ENCODE measurements at regions not wholly inside any gene's neighbourhood (a gene's known extent, or its start where the extent isn't known, plus 50 kb on each side); places are given as distances from the start of the nearest gene placed in this dataset.

- ChIA-PET POLR2A (no interaction called here), CTCF (interaction anchor here (0.6 kb wide), 1 partner anchor 280 kb away, joined by 3 read pairs; no protein-coding TSS in a partner anchor)
- no peak for DNase-seq (ENCODE audit: extremely low spot score)
- TF ChIP-seq FOXK2 (IDR thresholded peaks at IDR 0.05) = no peak
- TF ChIP-seq HDGF (IDR thresholded peaks at IDR 0.05; ENCODE audit: borderline replicate concordance) = no peak
- no peak for TF ChIP-seq ELF4 (IDR thresholded peaks at IDR 0.05)
- TF ChIP-seq TARDBP (IDR thresholded peaks at IDR 0.05) = no peak
- TF ChIP-seq ZNF384 (IDR thresholded peaks at IDR 0.05) = no peak
- TF ChIP-seq L3MBTL2 (conservative IDR thresholded peaks at IDR 0.05) = no peak
- no peak for TF ChIP-seq ARNT (IDR thresholded peaks at IDR 0.05)
- TF ChIP-seq NFRKB (IDR thresholded peaks at IDR 0.05) = no peak
- no peak for TF ChIP-seq CTBP1 (IDR thresholded peaks at IDR 0.05; ENCODE audit: borderline replicate concordance)
- TF ChIP-seq SUZ12 (IDR thresholded peaks at IDR 0.05) = no peak
- no peak for TF ChIP-seq SP1 (IDR thresholded peaks at IDR 0.05)
- TF ChIP-seq FOXA1 (IDR thresholded peaks at IDR 0.05) = no peak
Observed at GRCh38 chr10:78729800-78730199, 339.0 kb upstream of the ZMIZ1 start.

- no peak for DNase-seq (ENCODE audit: extremely low spot score)
- TF ChIP-seq SP1 (IDR thresholded peaks at IDR 0.05) (no peak), ARNT (IDR thresholded peaks at IDR 0.05) (no peak), SUZ12 (IDR thresholded peaks at IDR 0.05) (no peak), FOXM1 (IDR thresholded peaks at IDR 0.05; ENCODE audit: borderline replicate concordance) (no peak), PKNOX1 (IDR thresholded peaks at IDR 0.05) (no peak), BHLHE40 (IDR thresholded peaks at IDR 0.05; ENCODE audit: borderline replicate concordance) (no peak), L3MBTL2 (conservative IDR thresholded peaks at IDR 0.05) (no peak), ZNF384 (IDR thresholded peaks at IDR 0.05) (no peak)
- ChIA-PET POLR2A (no interaction called here), CTCF (no interaction called here)
Observed at GRCh38 chr10:78730754-78731153, 338.0 kb upstream of the ZMIZ1 start.

- ChIA-PET CTCF (no interaction called here), POLR2A (no interaction called here)
- TF ChIP-seq ARNT (IDR thresholded peaks at IDR 0.05) (no peak), L3MBTL2 (conservative IDR thresholded peaks at IDR 0.05) (no peak), TARDBP (IDR thresholded peaks at IDR 0.05) (no peak)
- DNase-seq (ENCODE audit: extremely low spot score) = no peak
Observed at GRCh38 chr10:78731675-78732074, 337.1 kb upstream of the ZMIZ1 start.

GRCh38 chr10:78732381-78732780 lies 336.4 kb upstream of the ZMIZ1 start:
- TF ChIP-seq FOXM1 (IDR thresholded peaks at IDR 0.05; ENCODE audit: borderline replicate concordance) (no peak), SP1 (IDR thresholded peaks at IDR 0.05) (no peak), NFRKB (IDR thresholded peaks at IDR 0.05) (no peak), ARNT (IDR thresholded peaks at IDR 0.05) (no peak), ZNF384 (IDR thresholded peaks at IDR 0.05) (no peak), TARDBP (IDR thresholded peaks at IDR 0.05) (no peak), BHLHE40 (IDR thresholded peaks at IDR 0.05; ENCODE audit: borderline replicate concordance) (no peak), CTBP1 (IDR thresholded peaks at IDR 0.05; ENCODE audit: borderline replicate concordance) (no peak), L3MBTL2 (conservative IDR thresholded peaks at IDR 0.05) (no peak), FOXK2 (IDR thresholded peaks at IDR 0.05) (no peak), HDGF (IDR thresholded peaks at IDR 0.05; ENCODE audit: borderline replicate concordance) (no peak), FOXA1 (IDR thresholded peaks at IDR 0.05) (no peak)
- no peak for DNase-seq (ENCODE audit: extremely low spot score)
- ChIA-PET CTCF (no interaction called here), POLR2A (no interaction called here)

GRCh38 chr10:78736926-78737630 lies 331.7 kb upstream of the ZMIZ1 start:
- ChIA-PET CTCF (interaction anchor here (0.5 kb wide), 1 partner anchor 40 kb away, joined by 5 read pairs; no protein-coding TSS in a partner anchor), POLR2A (no interaction called here)
- TF ChIP-seq FOXM1 (IDR thresholded peaks at IDR 0.05; ENCODE audit: borderline replicate concordance) (no peak), BHLHE40 (IDR thresholded peaks at IDR 0.05; ENCODE audit: borderline replicate concordance) (no peak), NFRKB (IDR thresholded peaks at IDR 0.05) (no peak), TARDBP (IDR thresholded peaks at IDR 0.05) (no peak), FOXK2 (IDR thresholded peaks at IDR 0.05) (no peak), ZNF384 (IDR thresholded peaks at IDR 0.05) (no peak), L3MBTL2 (conservative IDR thresholded peaks at IDR 0.05) (no peak)
- no peak for DNase-seq (ENCODE audit: extremely low spot score)

GRCh38 chr10:78737883-78738856 lies 330.6 kb upstream of the ZMIZ1 start:
- DNase-seq (ENCODE audit: extremely low spot score) = no peak
- TF ChIP-seq L3MBTL2 (conservative IDR thresholded peaks at IDR 0.05) (no peak), LEF1 (IDR thresholded peaks at IDR 0.05; ENCODE audit: borderline replicate concordance) (no peak), ARNT (IDR thresholded peaks at IDR 0.05) (no peak), CTBP1 (IDR thresholded peaks at IDR 0.05; ENCODE audit: borderline replicate concordance) (no peak), ELF4 (IDR thresholded peaks at IDR 0.05) (no peak), FOXK2 (IDR thresholded peaks at IDR 0.05) (no peak), PKNOX1 (IDR thresholded peaks at IDR 0.05) (no peak), HDGF (IDR thresholded peaks at IDR 0.05; ENCODE audit: borderline replicate concordance) (no peak), FOXA1 (IDR thresholded peaks at IDR 0.05) (no peak), NFRKB (IDR thresholded peaks at IDR 0.05) (no peak), TARDBP (IDR thresholded peaks at IDR 0.05) (no peak), FOXM1 (IDR thresholded peaks at IDR 0.05; ENCODE audit: borderline replicate concordance) (no peak)
- ChIA-PET CTCF (no interaction called here), POLR2A (no interaction called here)

All from HEK293T (cell line).